Suprapubic skin (tissue), 4 donors: ENCODE measurements at regions not wholly inside any gene's neighbourhood (a gene's known extent, or its start where the extent isn't known, plus 50 kb on each side); places are given as distances from the start of the nearest gene placed in this dataset.

ENCODE experiments used
- DNase-seq, 2 donors: peaks; one replicate each; pipeline ENCODE4 v3.0.0-alpha.2; 2019; ENCODE audit warnings: low spot score in 2 of 2
- H3K27ac ChIP-seq: fragments of 200-600 bp; sonication (generic); one replicate; pipeline ENCODE4 v1.5.1; 2019
- H3K27me3 ChIP-seq: fragments of 200-600 bp; sonication (generic); one replicate; pipeline ENCODE4 v1.5.1; 2019
- H3K36me3 ChIP-seq: fragments of 200-600 bp; sonication (generic); one replicate; pipeline ENCODE4 v1.5.1; 2019
- H3K4me1 ChIP-seq: fragments of 200-600 bp; sonication (generic); one replicate; pipeline ENCODE4 v1.5.1; 2019
- H3K4me3 ChIP-seq: fragments of 200-600 bp; sonication (generic); one replicate; pipeline ENCODE4 v1.5.1; 2019; ENCODE audit warnings: mild to moderate bottlenecking
- H3K9me3 ChIP-seq: fragments of 200-600 bp; sonication (generic); one replicate; pipeline ENCODE4 v1.5.1; 2019
- EP300 ChIP-seq: sonication (generic); formaldehyde crosslinking; IDR thresholded peaks from one replicate; pipeline ENCODE4 v1.6.1; 2017; ENCODE audit warnings: antibody characterized with exemption
- POLR2A ChIP-seq, 2 donors: fragments of 450-650 bp; IDR thresholded peaks; one replicate each; pipeline ENCODE4 v1.6.1; 2017; ENCODE audit warnings: antibody characterized with exemption in 2 of 2, mild to moderate bottlenecking in 2 of 2, moderate library complexity in 2 of 2
- POLR2AphosphoS5 ChIP-seq, 3 donors: sonication (generic); formaldehyde crosslinking; IDR thresholded peaks; one replicate each; pipeline ENCODE4 v1.6.1; 2017; ENCODE audit warnings: antibody characterized with exemption in 3 of 3
- WGBS: methylation state at CpG from one replicate; pipeline ENCODE4 v1.1.5; 2018; 5-methylcytosine and 5-hydroxymethylcytosine counted together
- TF ChIP-seq, protein P1 (sequence below), 2 donors: fragments of 200-600 bp in 1 of 2; fragments of 450-650 bp in 1 of 2; sonication (generic) in 1 of 2; IDR thresholded peaks; one replicate each; pipeline ENCODE4 v1.5.1; 2016 to 2019; ENCODE audit warnings: antibody characterized with exemption in 2 of 2, mild to moderate bottlenecking in 1 of 2, moderate library complexity in 1 of 2

- no peak for TF ChIP-seq POLR2AphosphoS5 (IDR thresholded peaks at IDR 0.05)
- no peak for TF ChIP-seq POLR2A (IDR thresholded peaks at IDR 0.05)
- TF ChIP-seq EP300 = no peak
- TF ChIP-seq, protein P1, sequence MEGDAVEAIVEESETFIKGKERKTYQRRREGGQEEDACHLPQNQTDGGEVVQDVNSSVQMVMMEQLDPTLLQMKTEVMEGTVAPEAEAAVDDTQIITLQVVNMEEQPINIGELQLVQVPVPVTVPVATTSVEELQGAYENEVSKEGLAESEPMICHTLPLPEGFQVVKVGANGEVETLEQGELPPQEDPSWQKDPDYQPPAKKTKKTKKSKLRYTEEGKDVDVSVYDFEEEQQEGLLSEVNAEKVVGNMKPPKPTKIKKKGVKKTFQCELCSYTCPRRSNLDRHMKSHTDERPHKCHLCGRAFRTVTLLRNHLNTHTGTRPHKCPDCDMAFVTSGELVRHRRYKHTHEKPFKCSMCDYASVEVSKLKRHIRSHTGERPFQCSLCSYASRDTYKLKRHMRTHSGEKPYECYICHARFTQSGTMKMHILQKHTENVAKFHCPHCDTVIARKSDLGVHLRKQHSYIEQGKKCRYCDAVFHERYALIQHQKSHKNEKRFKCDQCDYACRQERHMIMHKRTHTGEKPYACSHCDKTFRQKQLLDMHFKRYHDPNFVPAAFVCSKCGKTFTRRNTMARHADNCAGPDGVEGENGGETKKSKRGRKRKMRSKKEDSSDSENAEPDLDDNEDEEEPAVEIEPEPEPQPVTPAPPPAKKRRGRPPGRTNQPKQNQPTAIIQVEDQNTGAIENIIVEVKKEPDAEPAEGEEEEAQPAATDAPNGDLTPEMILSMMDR (IDR thresholded peaks at IDR 0.05) = no peak
- 57% methylated on average over 3 of the region's 3 CpGs for WGBS
- H3K27me3 ChIP-seq = no peaks in the 10 kb centered on the region
- no peaks in the 10 kb centered on the region for H3K36me3 ChIP-seq
- no peak for DNase-seq
- no peak overlapping the region for H3K27ac ChIP-seq
- H3K4me3 ChIP-seq = no peak overlapping the region
- no peaks in the 10 kb centered on the region for H3K4me1 ChIP-seq
- H3K9me3 ChIP-seq = no peaks in the 10 kb centered on the region
These were observed 143.4 kb downstream of the CYSLTR2 start for GRCh38 chr13:48797127-48797526.

DNA sequence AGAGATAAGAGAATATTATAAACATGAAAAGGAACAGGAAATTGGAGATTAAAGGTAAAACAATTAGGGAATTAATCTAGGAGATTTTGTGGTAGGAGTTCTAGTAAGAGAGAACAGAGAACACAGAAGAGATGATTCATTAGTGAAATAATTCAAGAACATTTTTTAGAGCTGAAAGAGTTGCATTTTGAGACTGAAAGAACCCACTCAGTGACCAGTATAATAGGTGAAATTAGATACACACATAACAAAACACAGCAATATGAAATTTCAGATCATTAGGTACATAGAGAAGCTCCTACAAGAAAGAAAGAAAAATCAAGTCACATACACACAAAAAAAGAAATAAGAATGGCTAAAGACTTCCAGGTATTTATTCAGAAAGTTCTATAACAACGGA lies 144.0 kb downstream of the CYSLTR2 start:
- Histone ChIP-seq H3K4me3 (no peak overlapping the region), H3K27me3 (no peaks in the 10 kb centered on the region), H3K4me1 (no peaks in the 10 kb centered on the region), H3K36me3 (no peaks in the 10 kb centered on the region), H3K27ac (no peak overlapping the region), H3K9me3 (no peaks in the 10 kb centered on the region)
- WGBS = 94% methylated on average over 1 of the region's 1 CpG
- DNase-seq = no peak
- no peak for TF ChIP-seq POLR2AphosphoS5 (IDR thresholded peaks at IDR 0.05)

GRCh38 chr13:48798180-48798579 lies 144.5 kb downstream of the CYSLTR2 start:
- Histone ChIP-seq H3K27ac (no peak overlapping the region), H3K36me3 (no peaks in the 10 kb centered on the region), H3K9me3 (no peaks in the 10 kb centered on the region), H3K4me1 (no peaks in the 10 kb centered on the region), H3K27me3 (no peaks in the 10 kb centered on the region), H3K4me3 (no peak overlapping the region)
- TF ChIP-seq POLR2A (IDR thresholded peaks at IDR 0.05) (no peak), EP300 (no peak), POLR2AphosphoS5 (IDR thresholded peaks at IDR 0.05) (no peak)
- TF ChIP-seq, protein P1 (IDR thresholded peaks at IDR 0.05) = no peak
- DNase-seq = no peak
- WGBS = 85% methylated on average over 2 of the region's 2 CpGs

DNA sequence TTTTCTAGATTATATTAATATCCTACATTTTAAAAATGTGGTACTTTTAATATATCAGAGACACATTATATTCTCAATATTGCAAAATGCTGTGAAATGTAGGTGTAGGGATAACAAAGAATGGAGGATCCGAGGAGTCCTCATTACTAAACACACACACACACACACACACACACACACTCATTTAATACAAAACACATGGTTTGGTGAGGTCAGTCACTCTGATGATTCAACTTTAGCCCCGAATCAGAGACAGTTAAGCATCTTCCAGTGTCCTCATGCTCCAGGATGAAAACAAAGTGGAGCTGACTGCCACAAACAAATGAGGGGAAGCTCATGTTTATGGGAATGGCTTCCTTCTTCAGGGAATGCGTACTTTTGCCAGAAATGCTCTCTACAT lies 147.5 kb downstream of the CYSLTR2 start:
- H3K4me3 ChIP-seq = no peak overlapping the region
- WGBS = 64% methylated on average over 3 of the region's 3 CpGs
- TF ChIP-seq, protein P1 (IDR thresholded peaks at IDR 0.05) = no peak
- no peak for TF ChIP-seq POLR2A (IDR thresholded peaks at IDR 0.05)
- TF ChIP-seq EP300 = no peak
- TF ChIP-seq POLR2AphosphoS5 (IDR thresholded peaks at IDR 0.05) = no peak
- no peaks in the 10 kb centered on the region for H3K9me3 ChIP-seq
- H3K36me3 ChIP-seq = no peaks in the 10 kb centered on the region
- H3K27me3 ChIP-seq = no peaks in the 10 kb centered on the region
- no peaks in the 10 kb centered on the region for H3K4me1 ChIP-seq
- DNase-seq = no peak
- H3K27ac ChIP-seq = no peak overlapping the region

DNA sequence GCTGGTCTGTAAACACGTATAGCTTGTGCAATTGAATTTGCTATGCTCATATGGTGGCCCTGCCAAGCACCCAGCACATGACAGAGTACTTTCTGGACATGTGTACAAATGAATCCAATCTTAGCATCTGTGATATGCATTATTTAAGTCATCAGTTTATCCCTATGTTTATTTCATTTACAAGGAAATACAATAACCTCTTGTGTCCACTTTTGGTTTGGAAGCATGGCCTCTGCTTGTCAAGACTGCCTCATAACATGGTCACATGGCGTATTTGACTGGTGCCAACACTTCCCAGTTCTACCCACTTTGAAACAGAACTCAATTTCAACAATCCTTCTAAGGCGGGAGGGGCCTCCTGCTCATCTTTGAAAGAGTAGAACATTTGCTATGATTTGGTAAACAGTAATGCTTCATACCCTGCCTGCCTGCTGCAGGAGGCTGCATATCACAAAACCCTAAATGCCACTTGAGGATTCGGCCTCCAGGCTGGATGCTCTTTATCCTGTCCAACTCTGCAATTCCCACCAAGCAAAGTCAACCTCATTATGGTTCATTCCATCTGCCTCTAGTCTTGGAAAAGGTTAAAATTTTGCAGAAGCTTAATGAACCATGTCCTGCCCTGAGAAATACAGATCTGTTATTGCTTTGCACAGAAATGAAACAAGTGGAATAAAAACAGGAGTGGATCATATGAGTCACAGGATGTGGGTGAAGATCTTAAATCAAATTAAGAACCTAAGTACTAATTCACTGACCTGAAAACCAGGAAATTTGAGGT lies 151.3 kb downstream of the CYSLTR2 start:
- Histone ChIP-seq H3K4me3 (no peak overlapping the region), H3K36me3 (no peaks in the 10 kb centered on the region), H3K27me3 (no peaks in the 10 kb centered on the region), H3K9me3 (no peaks in the 10 kb centered on the region), H3K4me1 (no peaks in the 10 kb centered on the region), H3K27ac (no peak overlapping the region)
- DNase-seq = no peak
- TF ChIP-seq, protein P1 (IDR thresholded peaks at IDR 0.05) = no peak
- TF ChIP-seq POLR2AphosphoS5 (IDR thresholded peaks at IDR 0.05) = no peak
- TF ChIP-seq POLR2A (IDR thresholded peaks at IDR 0.05) = no peak
- TF ChIP-seq EP300 = no peak
- 85% methylated on average over 4 of the region's 4 CpGs for WGBS
